Omental fat pad (tissue), 3 donors: ENCODE measurements at regions not wholly inside any gene's neighbourhood (a gene's known extent, or its start where the extent isn't known, plus 50 kb on each side); places are given as distances from the start of the nearest gene placed in this dataset.

Experiments used
- ATAC-seq: fragments of 150-250 bp; one replicate; pipeline ENCODE4 v1.9.1; 2016; ENCODE audit warnings: mild to moderate bottlenecking, moderate library complexity; ENCODE audit not compliant: low FRiP score
- DNase-seq: peaks from one replicate; pipeline ENCODE4 v3.0.0-alpha.2; 2019; ENCODE audit warnings: low spot score
- CTCF ChIP-seq, 3 donors: fragments of 450-650 bp; IDR thresholded peaks; one replicate each; pipeline ENCODE4 v1.5.1; 2016 to 2017; ENCODE audit warnings: antibody characterized with exemption in 3 of 3, mild to moderate bottlenecking in 3 of 3, moderate library complexity in 2 of 3

GRCh38 chr18:2274613-2275012 is 296.7 kb downstream of the METTL4 start:
- DNase-seq, result no peak

GRCh38 chr18:2281086-2281485 is 290.2 kb downstream of the METTL4 start:
- no peak for TF ChIP-seq CTCF (IDR thresholded peaks at IDR 0.05)
- ATAC-seq (no peak), DNase-seq (no peak)

More at GRCh38 chr18:2274613-2275012, 296.7 kb downstream of the METTL4 start:
- no peak for TF ChIP-seq CTCF (IDR thresholded peaks at IDR 0.05)
- ATAC-seq, result no peak

- DNase-seq (no peak), ATAC-seq (no peak)
- no peak for TF ChIP-seq CTCF (IDR thresholded peaks at IDR 0.05)
Observed at GRCh38 chr18:2281523-2282199, 289.6 kb downstream of the METTL4 start.

- DNase-seq (no peak), ATAC-seq (no peak)
- TF ChIP-seq CTCF (IDR thresholded peaks at IDR 0.05), result no peak
Observed at GRCh38 chr18:2293109-2293839, 278.0 kb downstream of the METTL4 start.

GRCh38 chr18:2301316-2301715 is 270.0 kb downstream of the METTL4 start:
- no peak for TF ChIP-seq CTCF (IDR thresholded peaks at IDR 0.05)
- no peak for DNase-seq
- ATAC-seq, result no peak

- ATAC-seq (no peak), DNase-seq (no peak)
- TF ChIP-seq CTCF (IDR thresholded peaks at IDR 0.05), result no peak
Observed at GRCh38 chr18:2302012-2302411, 269.3 kb downstream of the METTL4 start.
